GM19463 (cell line): ENCODE measurements at regions not wholly inside any gene's neighbourhood (a gene's known extent, or its start where the extent isn't known, plus 50 kb on each side); places are given as distances from the start of the nearest gene placed in this dataset.
"Not testable (repeated sequence)": the region's sequence is repeated elsewhere in the genome, so short reads cannot be mapped to it uniquely, and the experiment has no call there.

Source experiments
- ATAC-seq: cut with Tn5 transposase; IDR thresholded peaks from one replicate; pipeline ENCODE4 v1.9.1; 2021; ENCODE audit warnings: mild to moderate bottlenecking, moderate library complexity; ENCODE audit not compliant: unreplicated experiment

- no peak for ATAC-seq
Observed at GRCh38 chr5:29040404-29040803, 2002.0 kb upstream of the CDH9 start.

GRCh38 chr5:29039994-29040393, 2001.6 kb upstream of the CDH9 start:
- ATAC-seq: no peak

- no peak for ATAC-seq
Observed at GRCh38 chr5:29037716-29038115, 1999.3 kb upstream of the CDH9 start.

- no peak for ATAC-seq
Observed at GRCh38 chr5:29024052-29024451, 1985.7 kb upstream of the CDH9 start.

GRCh38 chr5:29023541-29023940, 1985.2 kb upstream of the CDH9 start:
- ATAC-seq: no peak

GRCh38 chr5:29017501-29017900, 1979.1 kb upstream of the CDH9 start:
- ATAC-seq: no peak

GRCh38 chr5:29016067-29016466, 1977.7 kb upstream of the CDH9 start:
- no peak for ATAC-seq

- ATAC-seq: no peak
Observed at GRCh38 chr5:29015523-29015922, 1977.1 kb upstream of the CDH9 start.

GRCh38 chr5:29005386-29005785, 1967.0 kb upstream of the CDH9 start:
- ATAC-seq: no peak

- no peak for ATAC-seq
Observed at GRCh38 chr5:29002481-29002880, 1964.1 kb upstream of the CDH9 start.

GRCh38 chr5:29001666-29002065, 1963.3 kb upstream of the CDH9 start:
- no peak for ATAC-seq

GRCh38 chr5:28984639-28985038, 1946.3 kb upstream of the CDH9 start:
- ATAC-seq: no peak

GRCh38 chr5:28975508-28975907, 1937.1 kb upstream of the CDH9 start:
- ATAC-seq: no peak

GRCh38 chr5:28967848-28968247, 1929.5 kb upstream of the CDH9 start:
- ATAC-seq: no peak

GRCh38 chr5:28961816-28962215, 1923.4 kb upstream of the CDH9 start:
- no peak for ATAC-seq

- ATAC-seq: no peak
Observed at GRCh38 chr5:28958581-28958980, 1920.2 kb upstream of the CDH9 start.

GRCh38 chr5:28957450-28957849, 1919.1 kb upstream of the CDH9 start:
- ATAC-seq: no peak

- no peak for ATAC-seq
Observed at GRCh38 chr5:28954074-28954473, 1915.7 kb upstream of the CDH9 start.

GRCh38 chr5:28947865-28948264, 1909.5 kb upstream of the CDH9 start:
- no peak for ATAC-seq

- ATAC-seq: no peak
Observed at GRCh38 chr5:28945859-28946258, 1907.5 kb upstream of the CDH9 start.

- ATAC-seq: not testable (repeated sequence)
Observed at GRCh38 chr5:28929366-28929765, 1891.0 kb upstream of the CDH9 start.

- not testable (repeated sequence) for ATAC-seq
Observed at GRCh38 chr5:28928327-28928790, 1890.0 kb upstream of the CDH9 start.

GRCh38 chr5:28927559-28928326, 1889.4 kb upstream of the CDH9 start:
- ATAC-seq: no peak
